DND-41 (cell line): ENCODE measurements at regions not wholly inside any gene's neighbourhood (a gene's known extent, or its start where the extent isn't known, plus 50 kb on each side); places are given as distances from the start of the nearest gene placed in this dataset.

ENCODE experiments used
- CTCF ChIP-seq: IDR thresholded peaks from 2 replicates; pipeline ENCODE4 v1.5.1; 2012; ENCODE audit warnings: borderline replicate concordance, low read length, moderate library complexity, mild to moderate bottlenecking; ENCODE audit not compliant: poor library complexity, severe bottlenecking; ENCODE audit errors: extremely low read depth
- EZH2 ChIP-seq: IDR thresholded peaks from 3 replicates; pipeline ENCODE4 v1.6.1; 2012; ENCODE audit warnings: borderline replicate concordance, low read depth, mild to moderate bottlenecking, moderate library complexity, low read length, inconsistent platforms; ENCODE audit not compliant: severe bottlenecking

GRCh38 chr2:195533771-195534642, 123.0 kb upstream of the SLC39A10 start:
- TF ChIP-seq CTCF (peak; percentile 57), EZH2 (no peak)
